OCI-LY1 (cell line): ENCODE measurements at regions not wholly inside any gene's neighbourhood (a gene's known extent, or its start where the extent isn't known, plus 50 kb on each side); places are given as distances from the start of the nearest gene placed in this dataset.

Experiments
- CTCF ChIP-seq: fragments of 200-600 bp; sonication (generic), shearing (Covaris generic); IDR thresholded peaks from 2 replicates; pipeline ENCODE4 v1.5.1; 2017; ENCODE audit warnings: mild to moderate bottlenecking, antibody characterized with exemption, low read length, moderate library complexity, mixed read lengths
- EZH2 ChIP-seq: fragments of 200-600 bp; sonication (generic), shearing (Covaris generic); IDR thresholded peaks from 2 replicates; pipeline ENCODE4 v1.8.0; 2017; ENCODE audit warnings: borderline replicate concordance, mixed run types, mild to moderate bottlenecking, antibody characterized with exemption, low read length, moderate library complexity, mixed read lengths

DNA sequence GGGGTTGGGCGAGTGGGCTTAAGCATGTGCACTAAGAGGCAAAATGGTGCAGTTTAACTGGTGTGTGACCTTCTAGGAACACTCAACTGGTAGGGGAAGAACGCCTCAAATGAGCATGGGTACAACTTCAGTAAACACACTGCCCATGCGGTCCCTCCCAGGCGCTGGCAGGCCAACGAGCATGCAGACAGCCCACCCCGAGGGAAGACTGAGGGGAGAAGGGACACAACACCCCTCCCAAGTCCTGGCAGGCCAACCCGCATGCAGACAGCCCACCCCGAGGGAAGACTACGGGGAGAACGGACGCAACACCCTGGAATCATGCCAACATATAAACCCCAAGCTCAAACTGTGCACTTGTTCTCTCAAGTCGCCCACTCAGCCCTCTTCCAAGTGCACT, 456.0 kb downstream of the FBXO15 start:
- no peak for TF ChIP-seq CTCF
- TF ChIP-seq EZH2, result no peak
